Nephron progenitor cell (in vitro differentiated cells): ENCODE measurements at regions not wholly inside any gene's neighbourhood (a gene's known extent, or its start where the extent isn't known, plus 50 kb on each side); places are given as distances from the start of the nearest gene placed in this dataset.

Experiments
- DNase-seq: peaks from one replicate; pipeline ENCODE4 v3.0.0; 2021
- H3K27ac Mint-ChIP-seq: 2 replicates; pipeline ENCODE4 v1.8.0; 2021; ENCODE audit warnings: mild to moderate bottlenecking, moderate library complexity, mixed read lengths
- H3K27me3 Mint-ChIP-seq: 2 replicates; pipeline ENCODE4 v1.8.0; 2021; ENCODE audit warnings: mild to moderate bottlenecking, low read depth, mixed read lengths; ENCODE audit not compliant: poor library complexity
- H3K36me3 Mint-ChIP-seq: 2 replicates; pipeline ENCODE4 v1.8.0; 2021; ENCODE audit warnings: low read depth, mixed read lengths
- H3K4me1 Mint-ChIP-seq: 2 replicates; pipeline ENCODE4 v1.8.0; 2021; ENCODE audit warnings: mixed read lengths
- H3K4me3 Mint-ChIP-seq: 2 replicates; pipeline ENCODE4 v1.8.0; 2021; ENCODE audit warnings: mild to moderate bottlenecking, moderate library complexity, mixed read lengths
- H3K9me3 Mint-ChIP-seq: 2 replicates; pipeline ENCODE4 v1.8.0; 2021; ENCODE audit warnings: mild to moderate bottlenecking, moderate library complexity, mixed read lengths
- TF ChIP-seq, protein P1 (sequence below): fragments of 200-600 bp; sonication (generic); IDR thresholded peaks from 2 replicates; pipeline ENCODE4 v1.5.0; 2021; ENCODE audit warnings: antibody characterized with exemption

DNA sequence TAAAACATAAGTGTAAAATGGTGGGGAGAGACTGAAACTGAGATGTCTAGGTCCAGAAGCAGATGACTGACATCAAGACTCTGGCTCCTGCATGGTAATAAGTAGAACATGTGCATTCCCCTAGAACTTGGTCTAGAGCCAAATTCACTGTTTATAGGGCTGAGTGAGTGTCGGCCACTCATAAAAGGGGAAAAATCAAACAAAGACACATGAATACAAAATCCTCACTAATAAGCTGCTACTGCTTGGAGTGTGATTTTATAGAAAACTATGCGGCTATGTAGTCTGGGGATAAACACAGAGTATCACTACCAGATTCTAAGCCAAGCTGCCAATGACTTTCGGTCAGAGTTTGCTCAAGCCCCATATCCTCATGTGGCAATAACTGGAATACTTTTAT is 1080.8 kb upstream of the DDX18 start:
- Mint-ChIP-seq H3K27me3 (peaks cover 2% of the 10 kb centered on the region), H3K27ac (no peak overlapping the region), H3K36me3 (no peaks in the 10 kb centered on the region), H3K9me3 (no peaks in the 10 kb centered on the region), H3K4me3 (no peak overlapping the region), H3K4me1 (no peaks in the 10 kb centered on the region)
- TF ChIP-seq, protein P1, sequence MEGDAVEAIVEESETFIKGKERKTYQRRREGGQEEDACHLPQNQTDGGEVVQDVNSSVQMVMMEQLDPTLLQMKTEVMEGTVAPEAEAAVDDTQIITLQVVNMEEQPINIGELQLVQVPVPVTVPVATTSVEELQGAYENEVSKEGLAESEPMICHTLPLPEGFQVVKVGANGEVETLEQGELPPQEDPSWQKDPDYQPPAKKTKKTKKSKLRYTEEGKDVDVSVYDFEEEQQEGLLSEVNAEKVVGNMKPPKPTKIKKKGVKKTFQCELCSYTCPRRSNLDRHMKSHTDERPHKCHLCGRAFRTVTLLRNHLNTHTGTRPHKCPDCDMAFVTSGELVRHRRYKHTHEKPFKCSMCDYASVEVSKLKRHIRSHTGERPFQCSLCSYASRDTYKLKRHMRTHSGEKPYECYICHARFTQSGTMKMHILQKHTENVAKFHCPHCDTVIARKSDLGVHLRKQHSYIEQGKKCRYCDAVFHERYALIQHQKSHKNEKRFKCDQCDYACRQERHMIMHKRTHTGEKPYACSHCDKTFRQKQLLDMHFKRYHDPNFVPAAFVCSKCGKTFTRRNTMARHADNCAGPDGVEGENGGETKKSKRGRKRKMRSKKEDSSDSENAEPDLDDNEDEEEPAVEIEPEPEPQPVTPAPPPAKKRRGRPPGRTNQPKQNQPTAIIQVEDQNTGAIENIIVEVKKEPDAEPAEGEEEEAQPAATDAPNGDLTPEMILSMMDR: no peak
- no peak for DNase-seq

DNA sequence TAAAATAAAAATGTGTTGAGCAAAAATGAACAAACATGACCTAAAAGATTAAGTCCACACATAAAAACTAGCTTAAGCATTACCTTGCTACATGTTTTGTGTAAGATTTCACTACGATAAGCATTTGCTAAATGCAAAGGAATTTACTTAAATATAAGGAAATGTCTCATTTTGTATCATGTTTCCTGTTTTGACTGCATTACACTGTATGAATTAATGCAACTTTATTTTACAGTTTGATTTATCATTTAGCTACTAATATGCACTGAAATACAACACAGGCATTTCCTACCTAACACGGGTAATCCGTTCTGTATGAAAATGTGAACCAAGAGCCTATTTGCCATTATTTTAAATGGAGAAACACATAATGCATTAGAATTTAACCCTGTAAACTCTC is 1076.5 kb upstream of the DDX18 start:
- no peak for DNase-seq
- Mint-ChIP-seq H3K9me3 (no peaks in the 10 kb centered on the region), H3K27ac (no peak overlapping the region), H3K4me3 (no peak overlapping the region), H3K4me1 (no peaks in the 10 kb centered on the region), H3K27me3 (peaks cover 2% of the 10 kb centered on the region), H3K36me3 (no peaks in the 10 kb centered on the region)
- TF ChIP-seq, protein P1: no peak

DNA sequence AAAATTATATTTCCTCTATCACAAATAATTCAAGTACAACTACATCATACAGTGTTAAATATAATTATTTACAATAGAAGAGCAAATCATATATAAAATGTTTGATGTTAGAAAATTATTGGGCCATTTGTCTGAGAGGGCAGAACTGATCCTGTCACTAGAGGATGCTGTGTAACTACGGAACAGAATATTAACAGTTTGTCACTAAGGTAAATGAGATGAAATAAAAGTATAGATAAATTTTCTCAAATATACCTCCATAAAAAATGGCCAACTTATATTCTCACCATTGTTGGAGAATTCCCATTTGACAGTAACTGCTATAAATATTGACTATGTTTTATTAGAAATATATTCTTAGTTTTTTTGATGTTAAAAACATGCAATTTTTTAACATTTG is 1067.4 kb upstream of the DDX18 start:
- Mint-ChIP-seq H3K9me3 (no peaks in the 10 kb centered on the region), H3K36me3 (no peaks in the 10 kb centered on the region), H3K27ac (no peak overlapping the region), H3K4me3 (no peak overlapping the region), H3K4me1 (no peaks in the 10 kb centered on the region), H3K27me3 (no peaks in the 10 kb centered on the region)
- TF ChIP-seq, protein P1: peak; percentile 24
- DNase-seq: no peak

DNA sequence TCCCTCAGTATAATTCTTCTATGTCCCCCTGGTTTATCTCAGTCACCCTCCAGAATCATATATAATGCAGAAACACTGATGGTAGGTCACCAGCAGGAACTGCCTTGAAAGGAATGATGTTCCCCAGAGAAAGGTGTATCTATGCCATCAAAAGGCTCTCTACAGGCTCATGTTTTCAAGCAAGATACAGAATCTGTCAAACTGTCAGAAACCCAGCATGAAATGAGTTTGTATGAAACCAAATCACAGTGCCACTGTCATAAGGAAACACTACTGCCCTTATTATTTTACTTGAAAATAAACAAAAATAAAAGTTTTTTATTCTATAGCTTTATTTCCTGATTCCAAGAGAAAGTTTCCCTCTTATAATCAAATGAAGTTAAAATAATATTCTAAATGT is 1064.5 kb upstream of the DDX18 start:
- Mint-ChIP-seq H3K27me3 (no peaks in the 10 kb centered on the region), H3K36me3 (peaks cover 5% of the 10 kb centered on the region), H3K4me1 (peaks cover 10% of the 10 kb centered on the region), H3K27ac (no peak overlapping the region), H3K4me3 (no peak overlapping the region), H3K9me3 (no peaks in the 10 kb centered on the region)
- no peak for DNase-seq
- TF ChIP-seq, protein P1: no peak

DNA sequence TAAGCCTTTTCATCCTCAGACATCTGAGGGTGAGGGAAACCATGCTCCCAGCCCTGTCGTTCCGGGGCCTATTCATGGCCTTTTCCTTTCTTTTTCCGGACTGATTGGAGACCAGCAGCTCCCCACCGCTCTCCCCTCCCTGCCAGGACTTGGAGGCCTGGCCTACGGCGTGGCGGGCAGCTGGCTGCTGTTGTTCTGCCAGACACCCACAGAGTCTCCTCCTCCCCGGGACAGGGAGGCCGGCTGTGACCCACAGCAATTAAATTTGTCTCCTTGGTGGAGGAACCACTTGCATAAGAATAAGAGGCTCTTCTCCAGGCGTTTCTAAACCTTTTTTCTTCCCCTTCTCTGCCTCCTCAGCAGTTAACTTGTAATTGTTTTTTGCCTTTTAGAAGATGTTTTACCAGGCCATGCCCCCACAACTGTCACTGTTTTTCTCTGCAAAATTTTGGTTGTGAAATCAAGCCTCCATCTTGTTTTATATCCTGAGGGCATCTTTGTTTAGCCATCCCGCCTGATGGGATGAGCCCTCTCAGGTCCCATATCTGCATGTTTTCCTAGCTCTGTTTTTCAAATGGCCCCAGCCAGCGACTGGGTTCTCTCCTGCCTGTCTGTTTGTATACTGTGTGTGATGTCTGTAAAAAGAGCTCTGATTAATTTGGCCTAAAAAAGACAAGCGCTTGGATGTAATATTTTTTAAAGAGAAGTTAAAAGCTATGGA is 1060.0 kb upstream of the DDX18 start:
- no peaks in the 10 kb centered on the region for H3K9me3 Mint-ChIP-seq
- H3K27me3 Mint-ChIP-seq: no peaks in the 10 kb centered on the region
- peaks cover 17% of the 10 kb centered on the region for H3K4me1 Mint-ChIP-seq
- peak overlapping the region; percentile 8 for H3K4me3 Mint-ChIP-seq
- H3K36me3 Mint-ChIP-seq: peaks cover 5% of the 10 kb centered on the region
- H3K27ac Mint-ChIP-seq: no peak overlapping the region
- DNase-seq: peak; percentile 18
- TF ChIP-seq, protein P1: no peak

DNA sequence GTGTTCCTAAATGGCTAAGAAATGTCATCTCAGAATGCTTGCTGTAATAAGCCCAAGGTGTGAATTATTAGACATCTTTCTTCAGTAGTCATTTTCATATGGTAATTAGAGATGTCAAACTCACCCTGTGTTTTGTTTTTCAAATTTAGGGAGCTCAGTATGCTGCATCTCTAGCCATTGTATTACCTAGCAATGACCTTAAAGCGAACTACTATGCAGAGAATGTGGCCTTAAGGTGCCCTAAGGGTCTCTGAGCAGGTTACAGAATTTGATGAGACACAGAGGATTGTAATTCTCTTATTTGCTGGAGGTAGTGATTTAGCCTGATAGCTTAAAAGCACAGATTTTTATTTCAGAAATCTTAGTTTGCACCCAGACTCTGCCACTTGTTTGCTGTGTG is 1052.6 kb upstream of the DDX18 start:
- Mint-ChIP-seq H3K27ac (no peak overlapping the region), H3K27me3 (no peaks in the 10 kb centered on the region), H3K9me3 (no peaks in the 10 kb centered on the region), H3K4me1 (no peaks in the 10 kb centered on the region), H3K4me3 (no peak overlapping the region), H3K36me3 (no peaks in the 10 kb centered on the region)
- DNase-seq: no peak
- TF ChIP-seq, protein P1: no peak
